Fibroblast of lung (primary cell): ENCODE measurements at regions not wholly inside any gene's neighbourhood (a gene's known extent, or its start where the extent isn't known, plus 50 kb on each side); places are given as distances from the start of the nearest gene placed in this dataset.

Source experiments
- DNase-seq, 2 donors: peaks; one replicate each; pipeline versions ENCODE4 v3.0.0 to v3.0.0-alpha.2; 2010; ENCODE audit warnings: low read depth in 2 of 2
- H2AFZ ChIP-seq: 2 replicates; pipeline ENCODE4 v1.5.1; 2012; ENCODE audit warnings: low read length, control low read depth, inconsistent platforms
- H3K27ac ChIP-seq: 2 replicates; pipeline ENCODE4 v1.5.1; 2011; ENCODE audit warnings: low read length, control low read depth; ENCODE audit not compliant: insufficient read depth
- H3K27me3 ChIP-seq: 2 replicates; pipeline ENCODE4 v1.5.1; 2011; ENCODE audit warnings: mild to moderate bottlenecking, low read length; ENCODE audit not compliant: control insufficient read depth, insufficient read depth
- H3K36me3 ChIP-seq: 2 replicates; pipeline ENCODE4 v1.5.1; 2011; ENCODE audit warnings: low read length; ENCODE audit not compliant: control insufficient read depth, insufficient read depth
- H3K4me1 ChIP-seq: 2 replicates; pipeline ENCODE4 v1.5.1; 2011; ENCODE audit warnings: low read length; ENCODE audit not compliant: control insufficient read depth, insufficient read depth; ENCODE audit errors: extremely low read depth
- H3K4me2 ChIP-seq: 2 replicates; pipeline ENCODE4 v1.5.1; 2011; ENCODE audit warnings: low read length, control low read depth; ENCODE audit not compliant: insufficient read depth; ENCODE audit errors: extremely low read depth
- H3K4me3 ChIP-seq, 4 experiments: fragments of 200-600 bp in 1 of 4; sonication (generic) in 1 of 4; replicated peaks in 1 of 4; 2 replicates each; pipeline ENCODE4 v1.5.1; 2011 to 2016; ENCODE audit warnings: low read length in 4 of 4, low read depth in 3 of 4, mild to moderate bottlenecking in 3 of 4, control low read depth in 2 of 4, inconsistent platforms in 1 of 4, mixed read lengths in 1 of 4; ENCODE audit not compliant: insufficient read depth in 1 of 4; ENCODE audit errors: control extremely low read depth in 1 of 4
- H3K79me2 ChIP-seq: 2 replicates; pipeline ENCODE4 v1.5.1; 2012; ENCODE audit warnings: mild to moderate bottlenecking, low read length, inconsistent platforms; ENCODE audit not compliant: control insufficient read depth, insufficient read depth
- H3K9ac ChIP-seq: 2 replicates; pipeline ENCODE4 v1.5.1; 2011; ENCODE audit warnings: mild to moderate bottlenecking, low read length, control low read depth; ENCODE audit not compliant: insufficient read depth
- H3K9me3 ChIP-seq: 2 replicates; pipeline ENCODE4 v1.5.1; 2012; ENCODE audit warnings: low read depth, low read length; ENCODE audit not compliant: control insufficient read depth, insufficient read depth
- H4K20me1 ChIP-seq: 2 replicates; pipeline ENCODE4 v1.5.1; 2011; ENCODE audit warnings: low read length; ENCODE audit not compliant: control insufficient read depth, insufficient read depth; ENCODE audit errors: extremely low read depth
- CTCF ChIP-seq, 2 donors: IDR thresholded peaks in 1 of 2; conservative IDR thresholded peaks in 1 of 2; 1 replicate in 1 of 2; 2 replicates in 1 of 2; pipeline ENCODE4 v1.5.1; 2011 to 2012; ENCODE audit warnings: low read length in 2 of 2, control low read depth in 1 of 2, inconsistent platforms in 1 of 2, low read depth in 1 of 2, mild to moderate bottlenecking in 1 of 2
- EZH2 ChIP-seq: IDR thresholded peaks from 2 replicates; pipeline ENCODE4 v1.5.1; 2012; ENCODE audit warnings: low read length, control low read depth, mild to moderate bottlenecking; ENCODE audit errors: missing control alignments

GRCh38 chr2:180291552-180292421 lies 284.7 kb upstream of the CWC22 start:
- no peaks in the 10 kb centered on the region for H3K79me2 ChIP-seq
- H3K4me3 ChIP-seq: no peak overlapping the region
- peak in 1 of 2 donors; percentile 76 for DNase-seq
- no peaks in the 10 kb centered on the region for H4K20me1 ChIP-seq
- no peak overlapping the region for H2AFZ ChIP-seq
- peaks cover 2% of the 10 kb centered on the region for H3K4me1 ChIP-seq
- no peaks in the 10 kb centered on the region for H3K27me3 ChIP-seq
- H3K36me3 ChIP-seq: no peaks in the 10 kb centered on the region
- H3K9me3 ChIP-seq: no peaks in the 10 kb centered on the region
- TF ChIP-seq CTCF (conservative IDR thresholded peaks at IDR 0.05 in 1 of 2, IDR thresholded peaks at IDR 0.05 in 1 of 2; ENCODE audit: low read depth in 1 of 2, low read length in 2 of 2) (no peak), EZH2 (no peak)
- no peak overlapping the region for H3K9ac ChIP-seq
- H3K4me2 ChIP-seq: no peak overlapping the region
- H3K27ac ChIP-seq: no peak overlapping the region

DNA sequence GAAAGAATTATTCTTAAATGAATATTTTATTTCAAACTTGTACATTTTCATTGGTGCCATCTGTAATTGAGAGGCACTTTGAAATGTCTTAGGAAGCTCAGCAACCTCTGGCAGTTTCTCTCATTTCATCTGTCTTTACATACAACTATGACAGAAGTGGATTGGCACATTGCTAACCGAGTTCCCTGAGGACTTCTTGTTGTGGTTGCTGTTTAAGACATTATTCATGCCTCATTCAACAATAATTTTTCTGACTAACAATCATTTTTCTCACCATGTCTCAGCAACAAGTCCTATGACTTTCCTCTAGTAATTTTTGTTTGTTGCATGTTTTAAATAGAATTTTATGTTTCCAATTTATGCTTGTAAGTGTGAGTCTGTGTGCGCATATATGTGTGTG lies 284.0 kb upstream of the CWC22 start:
- Histone ChIP-seq H3K9me3 (no peaks in the 10 kb centered on the region), H4K20me1 (no peaks in the 10 kb centered on the region), H3K4me1 (peaks cover 2% of the 10 kb centered on the region), H2AFZ (no peak overlapping the region), H3K27me3 (no peaks in the 10 kb centered on the region), H3K4me2 (peak overlapping the region; percentile 26), H3K79me2 (no peaks in the 10 kb centered on the region), H3K4me3 (no peak overlapping the region), H3K9ac (no peak overlapping the region), H3K27ac (no peak overlapping the region), H3K36me3 (no peaks in the 10 kb centered on the region)
- peak; percentile 23 to 78 for DNase-seq
- no peak for TF ChIP-seq EZH2
- TF ChIP-seq CTCF (conservative IDR thresholded peaks at IDR 0.05 in 1 of 2, IDR thresholded peaks at IDR 0.05 in 1 of 2; ENCODE audit: low read depth in 1 of 2, low read length in 2 of 2): no peak

- Histone ChIP-seq H3K36me3 (no peaks in the 10 kb centered on the region), H3K27ac (no peak overlapping the region), H3K79me2 (no peaks in the 10 kb centered on the region), H3K4me3 (no peak overlapping the region), H3K9me3 (no peaks in the 10 kb centered on the region), H3K9ac (no peak overlapping the region), H3K27me3 (no peaks in the 10 kb centered on the region), H3K4me1 (peaks cover 2% of the 10 kb centered on the region), H4K20me1 (no peaks in the 10 kb centered on the region), H3K4me2 (no peak overlapping the region), H2AFZ (no peak overlapping the region)
- TF ChIP-seq CTCF (conservative IDR thresholded peaks at IDR 0.05 in 1 of 2, IDR thresholded peaks at IDR 0.05 in 1 of 2; ENCODE audit: low read depth in 1 of 2, low read length in 2 of 2): no peak
- TF ChIP-seq EZH2: no peak
- DNase-seq: no peak
Measured at GRCh38 chr2:180289627-180290026, 282.5 kb upstream of the CWC22 start.
